ENCODE measurements at regions not wholly inside any gene's neighbourhood (a gene's known extent, or its start where the extent isn't known, plus 50 kb on each side); places are given as distances from the start of the nearest gene placed in this dataset.

- TF ChIP-seq KDM5B (CRISPR knock-in tag; IDR thresholded peaks at IDR 0.05; ENCODE audit: borderline replicate concordance) = no peak
- no peak for TF ChIP-seq ZNF619 (CRISPR knock-in tag; IDR thresholded peaks at IDR 0.05)
Observed at GRCh38 chr5:120162321-120162720, 301.8 kb upstream of the PRR16 start (continued).

- H3K4me2 ChIP-seq (ENCODE audit: low read depth, low read length) = no peak overlapping the region
- no peak for FAIRE-seq
- H4K20me1 ChIP-seq (ENCODE audit: insufficient read depth, low read length) = no peaks in the 10 kb centered on the region
- H3K27ac ChIP-seq (ENCODE audit: extremely low read length, insufficient read depth, low read length) = no peak overlapping the region
- no peaks in the 10 kb centered on the region for H3K79me2 ChIP-seq (ENCODE audit: insufficient read depth, low read length)
- no peak overlapping the region for H3K4me3 ChIP-seq (replicated peaks in 1 of 3; ENCODE audit: insufficient read depth in 1 of 3, low read depth in 2 of 3, low read length in 3 of 3)
- WGBS (ENCODE audit: low lambda C conversion rate) = 0% methylated on average over 3 of the region's 3 CpGs
- TF ChIP-seq ZNF740 (CRISPR knock-in tag; IDR thresholded peaks at IDR 0.05) = no peak
- CTCF ChIA-PET (ENCODE audit: low intra/inter-chr PET ratio, low total read pairs) = no interaction called here
- BruUV-seq (replicated peaks) = no TSS peak
- H3K36me3 ChIP-seq (replicated peaks in 1 of 2; ENCODE audit: control insufficient read depth in 1 of 2, insufficient read depth in 2 of 2, low read length in 2 of 2) = no peaks in the 10 kb centered on the region
- H2AFZ ChIP-seq (ENCODE audit: low read length) = no peak overlapping the region
- H3K27me3 ChIP-seq (ENCODE audit: control insufficient read depth in 1 of 2, insufficient read depth in 2 of 2, low read length in 2 of 2) = no peaks in the 10 kb centered on the region
- POLR2A ChIA-PET = no interaction called here
- ATAC-seq = no peak
- no peaks in the 10 kb centered on the region for H3K9me3 ChIP-seq (ENCODE audit: low read length)
- no peak for DNase-seq (ENCODE audit: low spot score)
- in situ Hi-C loops (cut with HindIII; ENCODE audit: extremely low pct_ligation_motif_present, low pct_unique_long_range_greater_than_20kb) = no loop called here
- intact Hi-C loops (cut with micrococcal nuclease; ENCODE audit: unreplicated experiment) = no loop called here
- no peaks in the 10 kb centered on the region for H3K4me1 ChIP-seq (ENCODE audit: insufficient read depth, low read length)
- no peak overlapping the region for H3K9ac ChIP-seq (ENCODE audit: insufficient read depth, low read depth, low read length)
Observed at GRCh38 chr5:120164037-120164436, 300.1 kb upstream of the PRR16 start.

- ChIA-PET CTCF (ENCODE audit: low intra/inter-chr PET ratio, low total read pairs) (no interaction called here), POLR2A (no interaction called here)
- no peak overlapping the region for H3K4me3 ChIP-seq (replicated peaks in 1 of 3; ENCODE audit: insufficient read depth in 1 of 3, low read depth in 2 of 3, low read length in 3 of 3)
- FAIRE-seq (no peak), DNase-seq (ENCODE audit: low spot score) (no peak), ATAC-seq (no peak)
- H3K79me2 ChIP-seq (ENCODE audit: insufficient read depth, low read length) = no peaks in the 10 kb centered on the region
- no peaks in the 10 kb centered on the region for H4K20me1 ChIP-seq (ENCODE audit: insufficient read depth, low read length)
- no peak overlapping the region for H3K9ac ChIP-seq (ENCODE audit: insufficient read depth, low read depth, low read length)
- no peaks in the 10 kb centered on the region for H3K4me1 ChIP-seq (ENCODE audit: insufficient read depth, low read length)
- in situ Hi-C loops (cut with HindIII; ENCODE audit: extremely low pct_ligation_motif_present, low pct_unique_long_range_greater_than_20kb) = no loop called here
- no TSS peak for BruUV-seq (replicated peaks)
- no peaks in the 10 kb centered on the region for H3K36me3 ChIP-seq (replicated peaks in 1 of 2; ENCODE audit: control insufficient read depth in 1 of 2, insufficient read depth in 2 of 2, low read length in 2 of 2)
- no peaks in the 10 kb centered on the region for H3K9me3 ChIP-seq (ENCODE audit: low read length)
- intact Hi-C loops (cut with micrococcal nuclease; ENCODE audit: unreplicated experiment) = no loop called here
- 0% methylated on average over 1 of the region's 1 CpG for WGBS (ENCODE audit: low lambda C conversion rate)
- H3K27ac ChIP-seq (ENCODE audit: extremely low read length, insufficient read depth, low read length) = no peak overlapping the region
- H3K27me3 ChIP-seq (ENCODE audit: control insufficient read depth in 1 of 2, insufficient read depth in 2 of 2, low read length in 2 of 2) = no peaks in the 10 kb centered on the region
- H2AFZ ChIP-seq (ENCODE audit: low read length) = no peak overlapping the region
- H3K4me2 ChIP-seq (ENCODE audit: low read depth, low read length) = no peak overlapping the region
- TF ChIP-seq ZBTB44 (CRISPR knock-in tag; IDR thresholded peaks at IDR 0.05) (no peak), THAP7 (CRISPR knock-in tag; IDR thresholded peaks at IDR 0.05) (no peak), SRF (IDR thresholded peaks at IDR 0.05; ENCODE audit: low read depth, low read length) (no peak), ZFP82 (CRISPR knock-in tag; IDR thresholded peaks at IDR 0.05; ENCODE audit: borderline replicate concordance) (no peak), TARDBP (CRISPR knock-in tag; IDR thresholded peaks at IDR 0.05) (no peak), ZNF333 (CRISPR knock-in tag; IDR thresholded peaks at IDR 0.05; ENCODE audit: borderline replicate concordance) (no peak), GMEB2 (CRISPR knock-in tag; IDR thresholded peaks at IDR 0.05; ENCODE audit: low read depth) (no peak), ZNF33A (CRISPR knock-in tag; IDR thresholded peaks at IDR 0.05; ENCODE audit: borderline replicate concordance) (no peak), ZNF253 (CRISPR knock-in tag; IDR thresholded peaks at IDR 0.05; ENCODE audit: borderline replicate concordance) (no peak), FOXP1 (IDR thresholded peaks at IDR 0.05) (no peak), FOXP1 (CRISPR knock-in tag; IDR thresholded peaks at IDR 0.05) (no peak), ZNF337 (CRISPR knock-in tag; IDR thresholded peaks at IDR 0.05; ENCODE audit: borderline replicate concordance, low read depth) (no peak)
Observed at GRCh38 chr5:120164986-120165385, 299.1 kb upstream of the PRR16 start.

Measured in HepG2 (cell line).